T-helper 17 cell (primary cell): ENCODE measurements at regions not wholly inside any gene's neighbourhood (a gene's known extent, or its start where the extent isn't known, plus 50 kb on each side); places are given as distances from the start of the nearest gene placed in this dataset.

ENCODE experiments used
- ATAC-seq: fragments of 150-1000 bp; cut with Tn5 transposase; 2 replicates; pipeline ENCODE4 v1.10.0; 2021; ENCODE audit warnings: mild to moderate bottlenecking, moderate library complexity
- DNase-seq, 3 donors: peaks; one replicate each; pipeline versions ENCODE4 v3.0.0 to v3.0.0-alpha.2; 2020 to 2021
- H3K9me3 ChIP-seq: one replicate; pipeline ENCODE4 v1.7.0; 2013; ENCODE audit warnings: low read length, mild to moderate bottlenecking; ENCODE audit not compliant: control insufficient read depth, poor library complexity, severe bottlenecking
- H3K27ac Mint-ChIP-seq: one replicate; pipeline ENCODE4 v1.8.0; 2022; ENCODE audit warnings: mild to moderate bottlenecking, moderate library complexity, mixed read lengths
- H3K27me3 Mint-ChIP-seq: one replicate; pipeline ENCODE4 v1.8.0; 2022; ENCODE audit warnings: mixed read lengths
- H3K36me3 Mint-ChIP-seq: one replicate; pipeline ENCODE4 v1.8.0; 2022; ENCODE audit warnings: low read depth, mixed read lengths
- H3K4me1 Mint-ChIP-seq: one replicate; pipeline ENCODE4 v1.8.0; 2022; ENCODE audit warnings: mild to moderate bottlenecking, mixed read lengths
- H3K4me3 Mint-ChIP-seq: one replicate; pipeline ENCODE4 v1.8.0; 2022; ENCODE audit warnings: mild to moderate bottlenecking, moderate library complexity, mixed read lengths

DNA sequence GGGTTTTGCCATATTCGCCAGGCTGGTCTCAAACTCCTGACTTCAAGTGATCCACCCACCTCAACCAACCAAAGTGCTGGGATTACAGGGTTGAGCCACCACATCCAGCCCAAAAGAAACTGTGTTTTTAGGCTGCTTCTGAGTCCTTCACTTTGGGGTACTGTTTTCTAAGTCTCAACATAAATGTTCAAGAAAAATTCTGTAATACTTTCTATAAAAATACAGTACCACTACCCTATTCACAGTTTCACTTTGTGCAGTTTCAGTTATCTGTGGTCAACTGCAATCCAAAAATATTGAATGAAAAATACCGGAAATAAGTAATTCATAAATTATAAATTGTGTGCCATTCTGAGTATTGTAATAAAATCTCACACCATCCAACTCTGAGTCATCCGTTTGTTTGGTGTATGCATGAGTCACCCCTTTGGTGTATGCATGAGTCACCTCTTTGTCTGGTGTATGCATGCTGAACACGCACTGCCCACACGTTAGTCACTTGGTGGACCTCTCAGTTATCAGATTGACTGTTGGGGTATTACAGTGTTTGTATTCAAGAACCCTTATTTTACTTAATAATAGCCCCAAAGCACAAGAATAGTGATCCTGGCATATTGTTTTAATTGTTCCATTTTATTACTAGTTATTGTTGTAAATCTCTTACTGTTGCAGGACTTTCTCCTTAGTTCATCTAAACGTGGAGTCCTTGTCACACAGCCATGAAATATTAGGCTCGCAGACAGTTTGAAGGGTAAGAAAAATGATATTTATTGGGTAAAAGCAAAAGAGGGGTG lies 190.2 kb downstream of the FSCB start:
- H3K27me3 Mint-ChIP-seq, result no peaks in the 10 kb centered on the region
- no peaks in the 10 kb centered on the region for H3K36me3 Mint-ChIP-seq
- H3K27ac Mint-ChIP-seq, result no peak overlapping the region
- DNase-seq, result no peak
- no peaks in the 10 kb centered on the region for H3K9me3 ChIP-seq
- no peaks in the 10 kb centered on the region for H3K4me1 Mint-ChIP-seq
- no peak for ATAC-seq
- no peak overlapping the region for H3K4me3 Mint-ChIP-seq

DNA sequence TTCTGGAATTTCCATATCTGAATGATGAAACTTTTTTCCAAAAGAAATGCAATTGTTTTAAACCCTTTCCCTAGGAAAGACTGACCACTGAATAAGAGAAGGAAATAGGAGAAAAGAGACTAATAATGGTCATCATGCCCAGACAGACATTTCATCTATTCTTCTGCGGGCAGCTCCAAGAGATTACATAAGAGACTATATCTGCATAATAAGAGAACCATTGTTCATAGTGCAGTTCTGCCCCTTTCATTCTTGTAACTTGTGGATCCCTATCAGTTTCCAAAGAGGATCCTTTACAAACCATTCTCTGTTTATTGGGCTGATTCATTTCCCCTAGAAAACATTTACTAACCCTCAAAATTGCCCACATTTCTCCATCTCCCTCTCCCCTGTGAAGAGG lies 197.8 kb downstream of the FSCB start:
- H3K4me3 Mint-ChIP-seq, result no peak overlapping the region
- H3K27me3 Mint-ChIP-seq, result no peaks in the 10 kb centered on the region
- no peaks in the 10 kb centered on the region for H3K4me1 Mint-ChIP-seq
- H3K36me3 Mint-ChIP-seq, result no peaks in the 10 kb centered on the region
- no peak overlapping the region for H3K27ac Mint-ChIP-seq
- ATAC-seq (no peak), DNase-seq (no peak)
- H3K9me3 ChIP-seq, result no peaks in the 10 kb centered on the region

DNA sequence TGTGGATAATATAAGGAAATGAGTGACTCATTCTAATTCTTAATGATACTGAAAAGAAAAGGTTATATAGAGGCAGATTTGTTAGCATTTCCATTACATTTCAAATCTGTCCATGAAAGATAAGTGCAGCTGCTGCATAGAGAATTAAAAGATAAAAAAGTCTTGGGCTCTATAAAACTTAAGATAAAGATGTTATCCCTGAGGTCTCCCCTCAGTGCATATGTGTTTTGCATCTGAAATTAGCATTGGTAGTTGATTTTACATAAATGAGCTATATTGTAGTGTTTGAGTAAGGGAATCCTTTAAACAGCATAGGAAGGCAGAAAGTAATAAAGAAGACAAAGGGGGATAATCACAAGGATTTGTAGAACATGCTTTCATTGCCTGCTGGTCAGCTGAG lies 206.2 kb downstream of the FSCB start:
- ATAC-seq (no peak), DNase-seq (no peak)
- Mint-ChIP-seq H3K27ac (no peak overlapping the region), H3K36me3 (no peaks in the 10 kb centered on the region), H3K4me1 (no peaks in the 10 kb centered on the region), H3K27me3 (no peaks in the 10 kb centered on the region), H3K4me3 (no peak overlapping the region)
- peaks cover 3% of the 10 kb centered on the region for H3K9me3 ChIP-seq

DNA sequence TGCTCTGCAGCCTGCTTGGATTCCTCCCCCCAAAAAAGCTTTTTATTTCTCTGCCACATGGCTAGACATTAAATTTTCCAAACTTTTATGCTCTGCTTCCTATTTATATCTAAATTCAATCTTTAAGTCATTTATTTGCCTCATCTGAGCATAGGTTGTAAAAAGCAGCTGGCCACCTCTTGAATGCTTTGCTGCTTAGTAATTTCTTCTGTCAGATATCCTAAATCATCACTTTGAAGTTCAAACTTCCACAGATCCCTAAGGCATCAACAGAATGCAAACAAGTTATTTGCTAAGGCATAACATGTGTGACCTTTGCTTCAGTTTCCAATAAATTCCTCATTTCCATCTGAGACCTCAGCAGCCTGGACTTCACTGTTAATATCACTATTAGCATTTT lies 209.6 kb downstream of the FSCB start:
- no peak for DNase-seq
- Mint-ChIP-seq H3K27me3 (no peaks in the 10 kb centered on the region), H3K4me1 (no peaks in the 10 kb centered on the region), H3K36me3 (no peaks in the 10 kb centered on the region), H3K4me3 (no peak overlapping the region), H3K27ac (no peak overlapping the region)
- H3K9me3 ChIP-seq, result peaks cover 3% of the 10 kb centered on the region
- no peak for ATAC-seq

DNA sequence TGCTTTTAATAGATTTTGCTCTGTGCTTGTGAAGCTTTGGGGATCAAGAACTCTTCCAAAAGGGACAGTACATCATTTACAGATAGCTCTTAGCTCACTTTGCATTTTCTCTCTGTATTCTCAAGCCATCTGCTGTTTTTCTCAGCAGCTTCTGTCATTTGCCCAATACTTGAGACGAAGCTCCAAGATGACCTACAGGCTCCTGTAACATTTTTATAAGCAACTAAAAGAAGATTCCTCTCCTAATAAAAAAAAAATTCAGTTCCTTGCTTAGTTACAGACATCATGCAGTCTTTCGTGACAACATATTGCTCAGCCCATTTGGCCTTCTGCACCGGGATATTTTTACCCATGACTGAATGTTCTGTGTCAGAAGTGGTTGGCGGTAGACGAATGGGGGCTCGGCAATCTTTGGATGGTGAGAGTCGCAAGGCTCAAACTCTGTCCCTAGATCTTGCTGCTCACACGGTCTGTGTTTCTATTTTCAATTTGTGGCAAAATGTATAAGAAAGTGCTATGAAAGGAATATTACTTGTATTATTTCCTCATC lies 215.6 kb downstream of the FSCB start:
- no peaks in the 10 kb centered on the region for H3K36me3 Mint-ChIP-seq
- DNase-seq (no peak), ATAC-seq (no peak)
- no peak overlapping the region for H3K4me3 Mint-ChIP-seq
- no peak overlapping the region for H3K27ac Mint-ChIP-seq
- H3K9me3 ChIP-seq, result no peaks in the 10 kb centered on the region
- H3K4me1 Mint-ChIP-seq, result no peaks in the 10 kb centered on the region
- H3K27me3 Mint-ChIP-seq, result no peaks in the 10 kb centered on the region

DNA sequence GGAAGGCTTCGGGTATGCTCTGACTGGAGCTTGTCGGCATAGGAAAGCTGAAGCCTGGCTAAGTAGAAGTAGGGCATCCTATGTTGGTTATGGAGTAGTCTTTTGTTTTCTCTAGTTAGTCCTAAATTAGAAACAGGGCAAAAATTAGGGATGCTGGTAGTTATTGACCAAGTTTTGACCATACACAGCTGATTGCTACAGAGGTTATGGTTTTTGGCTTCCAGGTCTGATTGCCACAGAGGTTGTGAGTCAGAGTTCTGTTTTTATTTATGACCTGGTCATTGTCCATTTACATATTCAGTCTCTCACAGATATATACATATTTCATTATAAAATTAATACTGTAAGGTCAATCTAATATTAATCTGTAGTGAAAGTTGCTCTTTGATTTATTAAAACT lies 219.2 kb downstream of the FSCB start:
- ATAC-seq, result no peak
- no peak for DNase-seq
- Mint-ChIP-seq H3K4me3 (no peak overlapping the region), H3K27me3 (no peaks in the 10 kb centered on the region), H3K4me1 (no peaks in the 10 kb centered on the region), H3K27ac (no peak overlapping the region), H3K36me3 (no peaks in the 10 kb centered on the region)
- H3K9me3 ChIP-seq, result no peaks in the 10 kb centered on the region

DNA sequence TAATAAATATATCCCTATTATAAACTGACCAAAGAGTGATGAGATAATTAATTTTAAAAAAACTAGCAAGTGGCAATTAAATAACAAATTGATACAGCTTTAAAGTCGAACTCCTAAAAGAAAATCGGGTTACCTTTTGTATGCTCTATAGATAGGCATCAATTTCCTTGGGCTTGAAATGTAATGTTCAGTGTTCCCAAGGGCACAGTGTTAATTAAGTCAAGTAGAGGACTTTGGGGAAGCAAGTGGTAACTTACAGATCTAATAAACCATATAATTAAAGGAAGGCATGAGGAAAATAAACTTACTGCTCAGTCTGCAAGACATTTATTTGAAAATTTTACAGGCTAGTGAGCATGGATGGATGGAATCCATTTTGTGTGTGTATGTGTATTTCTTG lies 220.9 kb downstream of the FSCB start:
- Mint-ChIP-seq H3K27ac (no peak overlapping the region), H3K27me3 (no peaks in the 10 kb centered on the region), H3K4me3 (no peak overlapping the region), H3K4me1 (no peaks in the 10 kb centered on the region), H3K36me3 (no peaks in the 10 kb centered on the region)
- no peak for DNase-seq
- no peaks in the 10 kb centered on the region for H3K9me3 ChIP-seq
- ATAC-seq, result no peak

DNA sequence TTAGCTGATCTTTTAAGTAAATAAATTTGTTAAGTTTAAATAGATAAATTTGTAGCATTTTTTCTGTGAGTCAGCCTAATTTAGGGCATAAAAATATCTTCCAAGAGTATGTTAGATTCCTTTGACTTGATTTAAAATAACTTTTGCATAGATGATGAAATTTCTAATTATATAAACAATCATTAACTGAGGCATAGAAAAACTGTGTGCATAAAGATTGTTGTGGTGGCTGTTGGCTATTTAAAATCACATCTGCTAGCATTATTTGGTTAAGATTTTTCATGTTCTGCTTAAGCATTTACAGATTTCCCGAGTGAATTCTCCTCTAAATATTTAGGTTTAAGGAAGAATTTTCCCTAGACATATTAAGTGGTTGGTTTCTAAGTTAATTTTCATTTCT lies 223.2 kb downstream of the FSCB start:
- no peak for DNase-seq
- Mint-ChIP-seq H3K27ac (no peak overlapping the region), H3K36me3 (no peaks in the 10 kb centered on the region), H3K27me3 (no peaks in the 10 kb centered on the region), H3K4me3 (no peak overlapping the region), H3K4me1 (no peaks in the 10 kb centered on the region)
- no peak for ATAC-seq
- H3K9me3 ChIP-seq, result no peaks in the 10 kb centered on the region

DNA sequence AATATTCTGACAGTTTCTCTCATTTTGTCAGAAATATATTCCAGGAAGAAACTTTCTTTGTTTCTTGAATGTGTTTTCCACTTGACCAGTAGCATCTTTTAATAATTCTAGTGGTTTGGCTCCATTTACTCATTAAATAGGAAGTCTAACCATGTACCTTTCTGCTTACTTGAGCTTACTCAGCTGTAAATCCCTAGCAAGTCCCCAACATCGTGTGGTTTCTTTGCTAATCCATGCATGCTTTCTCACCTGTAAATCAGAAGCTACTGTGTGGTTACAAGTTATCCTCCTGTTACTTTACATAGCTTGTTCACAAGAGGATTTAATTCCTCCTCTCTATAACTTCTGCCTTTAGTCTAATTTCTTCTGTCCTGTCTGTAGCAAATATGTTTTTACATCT lies 227.7 kb downstream of the FSCB start:
- no peaks in the 10 kb centered on the region for H3K27me3 Mint-ChIP-seq
- H3K36me3 Mint-ChIP-seq, result no peaks in the 10 kb centered on the region
- DNase-seq (no peak), ATAC-seq (no peak)
- H3K4me3 Mint-ChIP-seq, result no peak overlapping the region
- no peak overlapping the region for H3K27ac Mint-ChIP-seq
- no peaks in the 10 kb centered on the region for H3K4me1 Mint-ChIP-seq
- no peaks in the 10 kb centered on the region for H3K9me3 ChIP-seq

DNA sequence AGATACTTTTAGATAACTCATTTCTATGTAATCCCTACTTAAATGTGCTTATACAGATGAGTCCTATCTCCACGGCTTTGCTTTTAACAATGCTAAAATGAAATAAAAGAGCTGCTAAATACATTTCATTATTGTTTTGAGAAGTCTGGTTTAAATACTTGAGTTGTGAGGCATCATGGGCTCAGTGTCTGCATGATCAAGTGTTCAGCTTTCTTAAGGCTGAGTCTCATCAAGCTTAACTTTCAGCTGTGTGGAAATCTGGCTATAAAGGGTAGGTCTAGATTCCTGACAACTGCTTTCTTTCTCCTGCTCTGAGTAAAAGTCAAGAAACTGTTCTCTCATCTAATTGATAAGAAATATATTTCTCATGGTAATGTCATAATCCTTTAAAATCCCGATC lies 235.4 kb downstream of the FSCB start:
- ATAC-seq, result no peak
- Mint-ChIP-seq H3K27me3 (no peaks in the 10 kb centered on the region), H3K4me1 (no peaks in the 10 kb centered on the region), H3K27ac (no peak overlapping the region), H3K4me3 (no peak overlapping the region), H3K36me3 (no peaks in the 10 kb centered on the region)
- no peak for DNase-seq
- no peaks in the 10 kb centered on the region for H3K9me3 ChIP-seq

DNA sequence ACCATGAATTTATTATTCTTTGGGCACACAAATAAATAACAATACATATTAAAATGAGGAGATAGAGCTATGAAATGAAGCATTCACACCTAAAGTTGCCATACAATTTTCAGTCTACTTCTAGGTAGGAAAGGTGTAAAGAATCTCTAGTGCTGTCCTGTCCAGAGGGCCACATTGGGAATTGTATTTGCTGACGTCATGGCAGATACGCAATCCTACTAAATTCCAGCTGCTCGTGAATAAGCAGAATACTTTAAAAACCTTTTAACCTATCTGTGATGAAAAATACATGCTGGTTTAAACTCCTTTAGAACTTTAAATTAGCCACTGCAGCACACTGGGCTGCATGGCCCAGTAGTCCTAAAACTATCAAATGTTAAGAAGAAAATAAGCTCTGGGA lies 236.1 kb downstream of the FSCB start:
- Mint-ChIP-seq H3K36me3 (no peaks in the 10 kb centered on the region), H3K27ac (no peak overlapping the region), H3K27me3 (no peaks in the 10 kb centered on the region), H3K4me3 (no peak overlapping the region), H3K4me1 (no peaks in the 10 kb centered on the region)
- DNase-seq, result no peak
- H3K9me3 ChIP-seq, result no peaks in the 10 kb centered on the region
- ATAC-seq, result no peak

DNA sequence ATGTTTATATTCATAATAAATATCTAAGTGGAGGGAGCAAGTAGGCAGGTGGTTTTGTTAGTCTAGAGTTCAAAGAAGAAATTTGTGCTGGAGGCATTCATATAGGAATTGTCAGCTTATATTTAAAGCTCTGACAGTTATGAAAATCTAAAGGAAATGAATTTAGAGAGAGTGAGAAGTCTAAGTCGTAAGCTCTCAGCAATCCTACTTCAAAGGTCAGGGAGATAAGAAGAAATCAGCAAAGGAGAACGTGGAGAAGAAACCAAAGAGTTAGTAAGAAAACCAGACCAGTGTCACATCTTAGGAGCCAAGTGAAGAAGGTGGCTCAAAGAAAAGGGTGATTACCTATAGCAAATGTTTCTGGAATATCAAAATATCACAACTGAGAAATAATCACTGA lies 241.8 kb downstream of the FSCB start:
- H3K27me3 Mint-ChIP-seq, result no peaks in the 10 kb centered on the region
- no peaks in the 10 kb centered on the region for H3K9me3 ChIP-seq
- DNase-seq, result no peak
- H3K27ac Mint-ChIP-seq, result no peak overlapping the region
- no peaks in the 10 kb centered on the region for H3K36me3 Mint-ChIP-seq
- no peak for ATAC-seq
- no peaks in the 10 kb centered on the region for H3K4me1 Mint-ChIP-seq
- H3K4me3 Mint-ChIP-seq, result no peak overlapping the region

DNA sequence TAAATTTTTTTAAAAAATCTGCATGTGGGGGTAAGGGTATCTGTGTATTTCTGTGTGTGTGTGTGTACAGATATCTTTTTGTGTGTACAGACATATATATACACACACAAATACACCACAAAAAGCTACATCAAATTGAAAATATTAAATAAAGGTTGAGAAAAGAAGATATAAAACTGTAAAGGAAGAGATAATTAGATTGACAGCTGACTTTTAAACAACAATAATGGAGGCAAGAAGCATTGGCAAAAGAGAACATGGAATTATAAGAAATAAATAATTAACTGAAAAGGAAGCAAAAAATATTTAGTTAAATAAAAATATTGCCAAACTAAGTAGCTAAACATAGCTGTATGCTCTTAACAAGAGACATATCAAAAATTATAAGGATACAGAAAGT lies 291.4 kb downstream of the FSCB start:
- H3K27me3 Mint-ChIP-seq, result no peaks in the 10 kb centered on the region
- H3K4me1 Mint-ChIP-seq, result no peaks in the 10 kb centered on the region
- no peaks in the 10 kb centered on the region for H3K9me3 ChIP-seq
- DNase-seq (no peak), ATAC-seq (no peak)
- no peak overlapping the region for H3K27ac Mint-ChIP-seq
- no peak overlapping the region for H3K4me3 Mint-ChIP-seq
- H3K36me3 Mint-ChIP-seq, result no peaks in the 10 kb centered on the region

DNA sequence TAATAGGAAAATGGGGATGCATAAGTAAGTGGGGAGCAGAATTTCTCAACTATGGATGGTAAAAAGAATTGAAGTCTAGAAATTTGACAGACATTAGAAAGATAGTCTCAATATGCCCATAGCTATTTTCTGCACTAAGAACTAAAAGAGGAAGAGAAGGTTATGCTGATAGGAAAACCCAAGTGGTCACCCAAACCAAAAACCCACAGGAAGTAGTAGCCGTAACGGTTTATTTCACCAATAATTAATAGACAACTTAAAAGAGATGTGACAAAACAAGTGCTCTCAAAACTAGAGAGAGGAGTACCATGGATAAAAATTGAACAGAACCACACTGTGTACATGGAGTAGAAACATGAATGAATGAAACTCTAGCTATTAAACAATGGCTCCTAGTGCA lies 295.4 kb downstream of the FSCB start:
- H3K27me3 Mint-ChIP-seq, result no peaks in the 10 kb centered on the region
- H3K27ac Mint-ChIP-seq, result no peak overlapping the region

More for the DNA sequence above, 295.4 kb downstream of the FSCB start:
- Mint-ChIP-seq H3K4me3 (no peak overlapping the region), H3K36me3 (no peaks in the 10 kb centered on the region), H3K4me1 (no peaks in the 10 kb centered on the region)
- DNase-seq (no peak), ATAC-seq (no peak)
- H3K9me3 ChIP-seq, result no peaks in the 10 kb centered on the region
